Activated T-cell treated with anti-CD3 and anti-CD28 coated beads, Interleukin-2, amount 50 U/mL, for 24 hours (primary cell): ENCODE measurements at regions not wholly inside any gene's neighbourhood (a gene's known extent, or its start where the extent isn't known, plus 50 kb on each side); places are given as distances from the start of the nearest gene placed in this dataset.

Source experiments
- DNase-seq: peaks from one replicate; pipeline ENCODE4 v3.0.0-alpha.2; 2020
- H3K27ac Mint-ChIP-seq: 2 replicates; pipeline ENCODE4 v1.8.0; 2020; ENCODE audit warnings: mild to moderate bottlenecking, mixed read lengths
- H3K27me3 Mint-ChIP-seq: 2 replicates; pipeline ENCODE4 v1.8.0; 2020; ENCODE audit warnings: mixed read lengths
- H3K36me3 Mint-ChIP-seq: 2 replicates; pipeline ENCODE4 v1.8.0; 2020; ENCODE audit warnings: low read depth, mixed read lengths
- H3K4me1 Mint-ChIP-seq: 2 replicates; pipeline ENCODE4 v1.8.0; 2020; ENCODE audit warnings: low read depth, mixed read lengths
- H3K4me3 Mint-ChIP-seq: 2 replicates; pipeline ENCODE4 v1.8.0; 2020; ENCODE audit warnings: mild to moderate bottlenecking, moderate library complexity, mixed read lengths
- H3K9me3 Mint-ChIP-seq: 2 replicates; pipeline ENCODE4 v1.8.0; 2020; ENCODE audit warnings: mixed read lengths

DNA sequence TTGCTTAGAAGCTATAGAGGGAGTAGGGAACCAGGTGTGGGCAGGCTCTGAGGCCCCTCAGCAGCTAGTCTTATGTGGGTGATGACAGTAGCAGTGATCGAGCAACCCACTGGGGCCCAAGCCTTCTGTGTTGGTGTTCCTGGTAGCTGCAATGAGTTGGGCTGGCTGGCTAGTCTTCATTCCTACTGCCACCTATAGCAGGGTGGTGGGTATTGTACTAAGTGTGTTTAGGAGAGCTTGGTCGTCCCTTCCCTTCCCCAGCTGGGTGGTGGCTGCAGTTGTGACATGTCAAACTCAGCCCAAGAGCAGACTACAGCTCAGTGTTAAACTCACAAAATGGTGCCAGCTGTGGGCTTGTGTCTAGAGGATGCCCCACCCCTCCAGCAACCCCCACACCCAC, 486.1 kb upstream of the UBE2E3 start:
- no peak for DNase-seq
- no peak overlapping the region for H3K4me3 Mint-ChIP-seq
- no peaks in the 10 kb centered on the region for H3K36me3 Mint-ChIP-seq
- peaks cover 17% of the 10 kb centered on the region for H3K9me3 Mint-ChIP-seq
- H3K27ac Mint-ChIP-seq: no peak overlapping the region
- no peaks in the 10 kb centered on the region for H3K4me1 Mint-ChIP-seq
- peaks cover 4% of the 10 kb centered on the region for H3K27me3 Mint-ChIP-seq

DNA sequence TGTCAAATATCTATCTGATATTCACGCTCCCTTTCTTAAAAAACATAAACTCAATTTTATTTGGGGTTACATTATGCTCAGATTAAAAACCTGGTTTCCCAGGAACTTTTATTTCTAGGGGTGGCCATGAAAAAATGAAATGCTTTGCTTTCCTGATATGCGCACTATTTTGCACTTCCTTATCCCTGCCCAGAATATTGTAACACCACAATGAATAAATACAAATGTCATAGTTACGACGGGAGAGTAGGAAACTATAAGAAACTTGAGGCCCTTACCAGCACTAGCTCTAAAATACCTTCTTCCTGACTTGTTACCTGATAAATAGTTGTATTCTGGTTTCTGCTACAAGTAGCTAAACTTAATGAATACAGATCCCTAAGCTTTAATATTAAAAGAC, 475.6 kb upstream of the CWC22 start:
- H3K36me3 Mint-ChIP-seq: no peaks in the 10 kb centered on the region
- H3K9me3 Mint-ChIP-seq: no peaks in the 10 kb centered on the region
- no peaks in the 10 kb centered on the region for H3K27me3 Mint-ChIP-seq
- DNase-seq: no peak
- H3K27ac Mint-ChIP-seq: no peak overlapping the region
- H3K4me1 Mint-ChIP-seq: no peaks in the 10 kb centered on the region
- no peak overlapping the region for H3K4me3 Mint-ChIP-seq

DNA sequence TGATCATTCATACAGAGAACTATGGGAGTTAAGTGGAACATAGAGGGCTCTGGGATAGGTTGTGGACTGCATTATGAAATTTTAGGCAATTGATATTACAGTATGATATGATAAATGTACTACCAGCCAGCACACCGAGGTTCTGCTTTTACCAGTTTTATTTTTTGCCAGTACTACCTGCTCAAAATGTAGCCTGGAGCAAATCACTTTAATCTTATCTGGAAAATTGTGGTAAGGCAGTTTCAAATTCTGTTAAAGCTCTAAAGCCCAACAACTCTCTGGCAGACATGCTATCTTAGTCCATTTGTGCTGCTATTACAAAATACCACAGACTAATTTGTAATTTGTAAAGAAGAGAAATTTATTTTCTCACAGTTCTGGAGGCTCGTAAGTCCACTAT, 474.9 kb upstream of the CWC22 start:
- H3K27ac Mint-ChIP-seq: no peak overlapping the region
- H3K9me3 Mint-ChIP-seq: no peaks in the 10 kb centered on the region
- DNase-seq: no peak
- H3K4me1 Mint-ChIP-seq: no peaks in the 10 kb centered on the region
- H3K36me3 Mint-ChIP-seq: no peaks in the 10 kb centered on the region
- H3K27me3 Mint-ChIP-seq: peaks cover 2% of the 10 kb centered on the region
- H3K4me3 Mint-ChIP-seq: no peak overlapping the region

DNA sequence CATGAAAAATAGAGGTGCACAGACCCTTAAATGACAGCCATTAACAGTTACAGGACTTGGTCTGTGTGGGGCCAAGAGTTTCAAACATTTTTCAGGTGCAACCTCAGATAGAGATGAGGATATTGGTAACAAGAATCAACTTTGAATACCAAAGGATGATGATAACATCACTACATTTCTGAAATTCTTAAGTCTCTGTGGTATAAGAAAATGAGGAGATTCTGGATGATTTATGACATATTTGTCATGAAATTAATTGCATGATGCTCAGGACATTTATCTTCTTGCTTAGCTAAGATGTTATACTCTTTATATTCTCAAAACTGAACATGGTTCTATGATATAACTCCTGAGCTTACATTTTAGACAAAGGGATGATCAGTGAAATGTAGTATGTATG, 471.8 kb upstream of the CWC22 start:
- H3K27ac Mint-ChIP-seq: no peak overlapping the region
- no peak for DNase-seq
- H3K27me3 Mint-ChIP-seq: peaks cover 2% of the 10 kb centered on the region
- no peak overlapping the region for H3K4me3 Mint-ChIP-seq
- H3K4me1 Mint-ChIP-seq: no peaks in the 10 kb centered on the region
- H3K36me3 Mint-ChIP-seq: no peaks in the 10 kb centered on the region
- no peaks in the 10 kb centered on the region for H3K9me3 Mint-ChIP-seq

DNA sequence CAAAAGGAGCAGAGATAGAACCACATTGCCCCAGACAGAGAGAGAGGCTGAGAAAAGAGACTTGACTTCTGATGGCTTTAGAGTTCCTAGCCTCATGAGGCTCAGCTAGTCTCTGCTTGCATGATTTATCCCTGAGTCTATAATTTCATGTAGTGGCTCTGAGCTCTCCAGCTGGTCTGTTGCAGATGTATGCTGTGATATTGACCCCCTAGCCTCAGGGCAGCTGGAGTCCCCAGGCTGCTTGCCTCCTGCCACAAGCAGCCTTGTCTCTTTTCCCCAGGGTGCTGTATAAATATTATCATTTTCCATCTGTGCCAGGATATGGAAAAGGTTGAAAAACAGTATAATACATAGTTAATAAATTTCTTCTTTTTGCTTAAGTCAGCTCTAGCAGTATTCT, 467.6 kb upstream of the CWC22 start:
- Mint-ChIP-seq H3K27me3 (peaks cover 2% of the 10 kb centered on the region), H3K4me3 (no peak overlapping the region), H3K27ac (no peak overlapping the region), H3K9me3 (no peaks in the 10 kb centered on the region), H3K4me1 (no peaks in the 10 kb centered on the region), H3K36me3 (no peaks in the 10 kb centered on the region)
- no peak for DNase-seq

DNA sequence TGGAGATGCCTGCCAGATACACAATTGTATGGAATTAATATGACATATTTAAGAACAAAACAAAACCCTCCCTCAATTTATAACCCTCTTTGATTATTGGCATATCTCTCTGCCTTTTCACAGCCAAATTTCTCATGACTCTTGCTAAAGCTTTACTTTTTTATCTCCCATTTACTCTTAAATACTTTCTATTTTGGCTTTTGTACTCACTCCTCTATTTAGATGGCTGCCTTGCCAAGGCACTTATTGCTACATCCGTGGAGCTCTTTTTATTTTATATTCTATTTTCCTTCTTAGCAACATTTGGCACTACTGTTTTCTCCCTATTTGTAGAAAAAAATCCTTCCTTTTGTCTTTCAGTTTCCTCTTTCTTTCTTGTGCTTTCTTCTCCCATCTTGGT, 466.4 kb upstream of the CWC22 start:
- Mint-ChIP-seq H3K27ac (no peak overlapping the region), H3K36me3 (no peaks in the 10 kb centered on the region), H3K27me3 (peaks cover 2% of the 10 kb centered on the region)

DNA sequence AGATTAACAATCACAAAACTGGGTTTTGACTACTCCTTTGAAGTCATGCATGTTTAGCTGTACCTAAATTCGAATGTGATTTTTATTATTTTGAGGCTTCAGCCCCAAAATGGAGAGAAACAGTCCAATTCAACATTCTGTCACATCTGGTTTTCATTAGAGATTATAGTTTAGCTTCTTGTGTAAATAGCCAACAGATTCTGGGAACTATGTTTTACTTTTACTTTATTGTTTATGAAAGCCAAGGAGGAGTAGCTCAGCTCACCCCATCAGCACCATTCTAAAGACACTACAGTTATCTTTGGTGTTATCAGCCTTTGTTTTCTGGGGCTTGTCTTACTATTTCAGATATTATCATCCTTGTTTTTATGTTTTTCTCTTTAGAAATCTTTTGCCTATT, 465.0 kb upstream of the CWC22 start:
- peaks cover 3% of the 10 kb centered on the region for H3K9me3 Mint-ChIP-seq
- no peak for DNase-seq
- H3K4me1 Mint-ChIP-seq: no peaks in the 10 kb centered on the region
- no peak overlapping the region for H3K4me3 Mint-ChIP-seq
- no peak overlapping the region for H3K27ac Mint-ChIP-seq
- no peaks in the 10 kb centered on the region for H3K36me3 Mint-ChIP-seq
- no peaks in the 10 kb centered on the region for H3K27me3 Mint-ChIP-seq

More for the DNA sequence above, 466.4 kb upstream of the CWC22 start:
- H3K4me3 Mint-ChIP-seq: no peak overlapping the region
- H3K4me1 Mint-ChIP-seq: no peaks in the 10 kb centered on the region
- H3K9me3 Mint-ChIP-seq: no peaks in the 10 kb centered on the region
- no peak for DNase-seq

DNA sequence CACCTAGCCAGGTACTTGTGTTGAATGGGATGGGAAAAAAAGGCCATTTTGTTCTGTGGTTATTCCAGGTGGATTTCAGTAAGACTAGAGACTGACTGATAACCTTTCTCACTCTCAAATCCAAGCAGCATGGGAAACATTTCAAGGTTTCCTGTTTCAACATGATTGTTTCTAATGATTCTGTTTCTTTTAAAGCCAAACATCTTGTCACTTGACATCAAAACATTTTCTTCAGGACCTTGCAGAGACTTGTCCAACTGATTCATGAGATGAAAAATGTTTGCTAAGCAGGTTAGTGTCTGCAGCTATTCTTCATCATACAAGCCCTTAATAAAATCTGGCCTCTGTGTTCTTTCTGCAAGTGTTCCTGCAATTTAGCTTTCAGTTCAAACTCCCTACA, 456.5 kb upstream of the CWC22 start:
- no peak for DNase-seq
- H3K4me3 Mint-ChIP-seq: no peak overlapping the region
- no peaks in the 10 kb centered on the region for H3K36me3 Mint-ChIP-seq
- no peaks in the 10 kb centered on the region for H3K4me1 Mint-ChIP-seq
- H3K9me3 Mint-ChIP-seq: peaks cover 6% of the 10 kb centered on the region
- no peaks in the 10 kb centered on the region for H3K27me3 Mint-ChIP-seq
- H3K27ac Mint-ChIP-seq: no peak overlapping the region

DNA sequence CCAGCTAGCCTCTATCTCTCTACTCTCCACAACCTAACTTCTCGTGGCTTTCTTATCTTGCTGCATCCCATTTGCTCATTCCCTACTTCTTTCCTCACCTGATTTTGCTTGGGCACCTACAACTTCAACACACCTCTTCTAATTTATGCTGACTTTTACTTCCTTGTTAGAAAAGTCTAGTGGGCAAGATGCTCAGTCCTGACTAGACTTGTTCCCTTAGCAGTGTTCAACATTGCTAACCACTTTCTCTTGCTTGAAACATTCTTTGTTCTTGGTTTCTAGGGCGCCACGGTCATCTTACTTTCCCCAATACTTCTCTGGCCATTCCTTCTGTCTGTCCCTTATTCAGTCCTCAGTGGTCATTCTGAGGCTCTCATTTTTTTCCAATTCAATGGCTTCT, 454.7 kb upstream of the CWC22 start:
- no peak overlapping the region for H3K27ac Mint-ChIP-seq
- peaks cover 2% of the 10 kb centered on the region for H3K9me3 Mint-ChIP-seq
- H3K4me1 Mint-ChIP-seq: no peaks in the 10 kb centered on the region
- H3K36me3 Mint-ChIP-seq: no peaks in the 10 kb centered on the region
- no peaks in the 10 kb centered on the region for H3K27me3 Mint-ChIP-seq
- no peak overlapping the region for H3K4me3 Mint-ChIP-seq
- no peak for DNase-seq

DNA sequence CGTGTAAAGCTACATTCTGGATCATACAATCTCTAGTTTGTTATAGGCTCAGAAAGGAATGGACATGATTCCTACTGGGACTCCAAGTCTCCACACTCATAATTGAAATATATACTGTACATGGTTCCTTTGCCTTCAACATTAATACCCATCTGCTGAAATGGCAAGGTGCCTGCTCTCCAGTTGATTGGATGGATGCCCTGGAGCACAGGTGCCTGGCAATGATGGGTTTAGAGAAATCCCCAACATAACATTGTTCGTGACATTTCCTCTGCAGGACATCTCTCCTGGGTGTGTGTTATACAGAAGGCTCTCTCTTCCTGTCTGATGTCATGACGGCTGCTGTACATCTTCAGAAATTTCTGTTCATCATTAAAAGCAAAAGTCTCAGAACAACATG, 449.7 kb upstream of the CWC22 start:
- no peaks in the 10 kb centered on the region for H3K36me3 Mint-ChIP-seq
- no peaks in the 10 kb centered on the region for H3K9me3 Mint-ChIP-seq
- H3K27ac Mint-ChIP-seq: no peak overlapping the region
- no peak for DNase-seq
- H3K4me3 Mint-ChIP-seq: no peak overlapping the region
- H3K4me1 Mint-ChIP-seq: no peaks in the 10 kb centered on the region
- no peaks in the 10 kb centered on the region for H3K27me3 Mint-ChIP-seq

DNA sequence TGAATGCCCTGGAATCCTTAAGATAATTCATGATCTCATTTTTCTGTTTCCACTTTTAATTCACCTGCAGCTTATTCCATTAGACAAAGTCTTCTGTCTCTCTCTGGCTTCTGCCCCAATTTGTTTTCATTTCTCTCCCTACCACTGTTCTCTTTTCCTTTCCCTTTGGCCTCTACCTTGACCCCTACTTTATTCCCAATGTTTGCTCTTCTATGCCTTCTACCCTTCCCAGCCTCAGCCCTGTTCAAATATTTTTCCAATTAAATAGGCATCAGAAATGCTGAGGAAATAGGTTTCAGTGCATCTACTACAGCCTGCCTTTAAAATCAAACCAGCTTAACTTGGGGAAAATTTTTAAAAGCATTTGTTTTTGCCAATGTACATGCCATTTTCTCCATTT, 443.7 kb upstream of the CWC22 start:
- H3K27ac Mint-ChIP-seq: no peak overlapping the region
- no peak overlapping the region for H3K4me3 Mint-ChIP-seq
- no peaks in the 10 kb centered on the region for H3K9me3 Mint-ChIP-seq
- DNase-seq: no peak
- no peaks in the 10 kb centered on the region for H3K4me1 Mint-ChIP-seq
- H3K27me3 Mint-ChIP-seq: no peaks in the 10 kb centered on the region
- no peaks in the 10 kb centered on the region for H3K36me3 Mint-ChIP-seq

DNA sequence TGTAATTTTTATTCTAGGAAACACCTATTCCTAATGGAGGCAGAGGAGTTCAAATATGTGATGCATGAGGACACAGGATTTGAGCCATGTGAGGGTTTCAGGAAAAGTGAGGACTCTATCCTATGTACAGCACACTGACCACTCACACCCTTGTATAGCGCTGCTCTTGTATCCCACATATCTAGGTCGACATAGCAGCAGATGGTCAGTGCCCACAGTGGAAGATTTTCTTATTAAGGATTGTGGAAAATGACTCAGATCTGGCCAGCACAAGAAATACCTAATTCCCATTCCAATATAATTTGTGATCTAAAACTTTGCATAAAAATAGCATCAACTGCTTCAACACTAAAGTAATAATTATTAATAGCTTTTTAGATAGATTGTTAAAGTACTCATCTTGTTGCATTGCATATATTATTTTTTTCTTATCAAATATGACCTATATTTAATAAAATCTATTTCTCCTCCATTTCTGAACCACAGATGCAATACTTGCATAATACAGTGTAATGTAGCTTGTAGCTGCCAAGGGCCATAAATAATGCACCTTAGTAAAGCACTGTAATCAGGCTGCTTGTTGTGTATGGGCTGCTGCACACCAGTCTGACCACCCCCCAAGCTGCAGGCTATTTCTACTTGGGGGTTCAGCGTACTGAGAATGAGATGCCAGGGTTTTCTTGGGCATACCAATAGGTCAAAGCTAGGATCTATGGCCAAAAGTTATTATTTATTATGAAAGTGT, 442.2 kb upstream of the CWC22 start:
- Mint-ChIP-seq H3K27ac (no peak overlapping the region), H3K4me1 (no peaks in the 10 kb centered on the region), H3K27me3 (no peaks in the 10 kb centered on the region), H3K9me3 (no peaks in the 10 kb centered on the region), H3K4me3 (no peak overlapping the region), H3K36me3 (no peaks in the 10 kb centered on the region)
- no peak for DNase-seq

DNA sequence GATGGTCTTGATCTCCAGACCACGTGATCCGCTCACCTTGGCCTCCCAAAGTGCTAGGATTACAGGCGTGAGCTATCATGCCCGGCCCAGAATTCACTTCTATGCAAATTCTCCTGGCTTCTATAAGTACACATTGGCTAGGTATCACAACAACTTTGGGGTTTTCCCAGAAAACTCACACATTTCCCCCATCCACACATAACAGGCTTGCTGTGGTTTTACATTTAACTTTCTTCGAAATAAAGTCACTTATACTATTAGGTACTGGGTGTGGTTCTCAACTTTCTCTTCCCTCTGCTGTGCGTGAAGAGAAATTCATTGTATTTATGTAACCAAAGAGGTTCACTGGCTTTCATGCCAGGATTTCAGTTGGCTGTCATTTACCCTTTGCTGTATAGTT, 439.4 kb upstream of the CWC22 start:
- Mint-ChIP-seq H3K36me3 (no peaks in the 10 kb centered on the region), H3K27me3 (no peaks in the 10 kb centered on the region), H3K4me1 (no peaks in the 10 kb centered on the region), H3K9me3 (no peaks in the 10 kb centered on the region), H3K27ac (no peak overlapping the region), H3K4me3 (no peak overlapping the region)
- no peak for DNase-seq

DNA sequence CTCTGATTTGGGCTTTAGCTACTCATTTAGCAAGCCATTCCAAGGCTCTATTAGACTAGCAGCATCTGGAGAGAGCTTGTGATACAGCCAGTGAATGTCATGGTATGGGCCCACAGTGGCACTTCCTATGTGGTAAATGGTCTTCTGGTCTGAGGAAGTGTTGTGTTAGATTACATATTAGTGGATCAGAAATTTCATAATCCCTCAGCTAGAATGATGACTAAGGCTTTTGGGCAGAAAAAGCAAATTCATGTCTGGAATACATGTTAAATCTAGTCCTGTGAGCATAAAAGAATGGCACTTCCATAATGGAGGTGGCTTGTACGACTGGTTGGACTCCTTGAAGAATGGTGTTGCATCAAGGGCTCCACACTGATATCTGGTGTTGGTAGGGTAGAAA, 436.8 kb upstream of the CWC22 start:
- no peak for DNase-seq
- no peak overlapping the region for H3K27ac Mint-ChIP-seq
- H3K4me1 Mint-ChIP-seq: no peaks in the 10 kb centered on the region
- no peaks in the 10 kb centered on the region for H3K27me3 Mint-ChIP-seq
- no peaks in the 10 kb centered on the region for H3K36me3 Mint-ChIP-seq
- H3K9me3 Mint-ChIP-seq: no peaks in the 10 kb centered on the region
- no peak overlapping the region for H3K4me3 Mint-ChIP-seq

DNA sequence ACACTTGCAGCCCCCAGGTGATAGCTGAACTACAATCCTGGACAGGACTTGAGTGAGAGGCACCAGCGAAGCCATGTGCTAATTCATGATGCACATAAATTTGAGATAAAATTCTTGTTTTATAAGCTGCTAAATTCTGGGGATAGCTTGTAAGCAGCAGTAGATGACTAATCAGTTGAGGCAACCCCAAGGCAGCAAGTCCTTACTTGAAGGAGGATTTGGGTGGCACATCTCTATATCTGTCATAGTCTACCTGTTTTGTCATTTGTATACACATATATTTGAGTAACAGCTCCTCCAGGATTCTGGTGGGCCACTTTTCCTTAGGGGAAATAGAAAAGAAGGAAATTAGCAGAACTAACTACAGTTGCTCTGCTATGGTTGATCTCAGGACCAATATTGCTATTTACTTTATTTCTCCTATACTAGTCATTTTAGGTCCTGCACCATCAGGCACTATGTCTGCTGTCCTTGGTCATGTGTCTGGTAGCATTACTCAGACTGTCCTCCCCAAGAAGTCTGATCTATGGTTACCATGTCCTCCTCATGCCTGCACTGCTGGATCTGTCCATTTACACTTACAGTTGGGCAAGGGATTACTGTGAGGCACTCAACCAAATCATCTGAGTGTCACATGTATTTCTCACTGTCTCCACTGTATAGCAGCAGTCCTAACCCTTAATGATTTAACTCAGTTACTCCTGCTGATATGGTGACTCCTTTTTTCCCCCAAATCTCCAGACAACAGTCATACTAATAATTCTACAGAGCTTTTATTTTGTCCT, 436.0 kb upstream of the CWC22 start:
- Mint-ChIP-seq H3K36me3 (no peaks in the 10 kb centered on the region), H3K27me3 (no peaks in the 10 kb centered on the region), H3K9me3 (no peaks in the 10 kb centered on the region), H3K4me1 (no peaks in the 10 kb centered on the region), H3K27ac (no peak overlapping the region), H3K4me3 (no peak overlapping the region)
- no peak for DNase-seq
